HCT116 (cell line): ENCODE measurements at regions not wholly inside any gene's neighbourhood (a gene's known extent, or its start where the extent isn't known, plus 50 kb on each side); places are given as distances from the start of the nearest gene placed in this dataset.

Experiments used
- ATAC-seq: fragments of 200-7000 bp; cut with Tn5 transposase; 2 replicates; pipeline ENCODE4 v1.9.1; 2020; ENCODE audit warnings: mild to moderate bottlenecking, moderate library complexity
- BruUV-seq: library from RNA; stranded (reverse); fragments of 400-500 nt; replicated peaks from 2 replicates; lab custom pipeline; 2021; lab: Mats Ljungman, UMichigan
- CTCF ChIA-PET: fragments of 300-600 bp; sonication (Branson Sonifier 250); formaldehyde crosslinking; loops from one replicate; lab custom pipeline; 2021; ENCODE audit warnings: antibody characterized with exemption; lab: Charles Lee
- POLR2A ChIA-PET: fragments of 300-600, 350-600 bp; sonication (Branson Sonifier 250); formaldehyde crosslinking; loops from one replicate; lab custom pipeline; 2021; ENCODE audit warnings: antibody characterized with exemption; lab: Charles Lee
- RAD21 ChIA-PET, 2 experiments: fragments of 300-600 bp; sonication (Branson Sonifier 250); formaldehyde crosslinking; loops; one replicate each; lab custom pipeline; 2023; ENCODE audit warnings: low total read pairs in 2 of 2; ENCODE audit not compliant: uncharacterized antibody in 2 of 2, unreplicated experiment in 2 of 2, low non-redundant PET in 1 of 2; lab: Charles Lee
- DNase-seq: peaks from one replicate; pipeline ENCODE4 v3.0.0-alpha.2; 2010; ENCODE audit warnings: low read depth, low spot score
- H2AFZ ChIP-seq: fragments of 200-600 bp; shearing (Covaris generic), sonication (generic); 2 replicates; pipeline ENCODE4 v1.6.1; 2017; ENCODE audit warnings: low read depth, mixed run types, mixed read lengths, antibody characterized with exemption, low read length; ENCODE audit not compliant: poor library complexity, severe bottlenecking
- H3K27ac ChIP-seq: 2 replicates; pipeline ENCODE4 v1.5.1; 2012; ENCODE audit warnings: low read depth, low read length
- H3K27me3 ChIP-seq: fragments of 200-600 bp; sonication (generic); 2 replicates; pipeline ENCODE4 v1.6.1; 2016; ENCODE audit warnings: mixed run types, low read length, mixed read lengths; ENCODE audit not compliant: insufficient read depth
- H3K36me3 ChIP-seq, 2 experiments: fragments of 200-500 bp in 1 of 2; fragments of 200-600 bp in 1 of 2; sonication (Bioruptor generic) in 1 of 2; sonication (generic) in 1 of 2; 2 replicates each; pipeline versions ENCODE4 v1.5.1 to v1.6.1; 2014 to 2016; ENCODE audit warnings: low read length in 2 of 2, inconsistent platforms in 1 of 2, mixed read lengths in 1 of 2, mixed run types in 1 of 2; ENCODE audit not compliant: insufficient read depth in 2 of 2, control insufficient read depth in 1 of 2
- H3K4me1 ChIP-seq, 2 experiments: fragments of 200-600 bp in 1 of 2; sonication (generic) in 1 of 2; 2 replicates each; pipeline versions ENCODE4 v1.5.1 to v1.6.1; 2012 to 2017; ENCODE audit warnings: low read length in 2 of 2, inconsistent platforms in 1 of 2, mild to moderate bottlenecking in 1 of 2, mixed read lengths in 1 of 2, mixed run types in 1 of 2, moderate library complexity in 1 of 2; ENCODE audit not compliant: insufficient read depth in 2 of 2, control insufficient read depth in 1 of 2
- H3K4me2 ChIP-seq: fragments of 200-600 bp; sonication (generic); 2 replicates; pipeline ENCODE4 v1.6.1; 2017; ENCODE audit warnings: mixed run types, low read length, mixed read lengths
- H3K4me3 ChIP-seq, 2 experiments: fragments of 200-600 bp in 1 of 2; sonication (generic) in 1 of 2; replicated peaks in 1 of 2; 2 replicates each; pipeline ENCODE4 v1.5.1; 2011 to 2016; ENCODE audit warnings: low read length in 2 of 2, control low read depth in 1 of 2, low read depth in 1 of 2, mild to moderate bottlenecking in 1 of 2, mixed read lengths in 1 of 2, mixed run types in 1 of 2
- H3K79me2 ChIP-seq: fragments of 200-600 bp; sonication (generic); 2 replicates; pipeline ENCODE4 v1.6.1; 2017; ENCODE audit warnings: mild to moderate bottlenecking, mixed run types, low read length, moderate library complexity, mixed read lengths; ENCODE audit not compliant: insufficient read depth
- H3K9ac ChIP-seq: fragments of 200-600 bp; sonication (generic); 2 replicates; pipeline ENCODE4 v1.6.1; 2016; ENCODE audit warnings: low read length, mixed read lengths
- H3K9me2 ChIP-seq: fragments of 200-600 bp; sonication (generic), shearing (Covaris generic); 2 replicates; pipeline ENCODE4 v1.6.1; 2017; ENCODE audit warnings: mixed run types, mild to moderate bottlenecking, moderate library complexity; ENCODE audit not compliant: insufficient read depth
- H3K9me3 ChIP-seq, 2 experiments: fragments of 200-500 bp in 1 of 2; fragments of 200-600 bp in 1 of 2; sonication (Bioruptor generic) in 1 of 2; sonication (generic) in 1 of 2; 2 replicates each; pipeline ENCODE4 v1.6.1; 2014 to 2017; ENCODE audit warnings: low read length in 2 of 2, mixed read lengths in 2 of 2, inconsistent platforms in 1 of 2, low read depth in 1 of 2, mild to moderate bottlenecking in 1 of 2, mixed run types in 1 of 2, moderate library complexity in 1 of 2; ENCODE audit not compliant: control insufficient read depth in 1 of 2, insufficient read depth in 1 of 2
- H4K20me1 ChIP-seq: fragments of 200-600 bp; sonication (generic), shearing (Covaris generic); 2 replicates; pipeline ENCODE4 v1.6.1; 2017; ENCODE audit warnings: mixed run types, mild to moderate bottlenecking, moderate library complexity; ENCODE audit not compliant: insufficient read depth
- CEBPB ChIP-seq: IDR thresholded peaks from 2 replicates; pipeline ENCODE4 v1.6.1; 2012; ENCODE audit warnings: low read depth
- ELF1 ChIP-seq: IDR thresholded peaks from 2 replicates; pipeline ENCODE4 v1.6.1; 2012; ENCODE audit warnings: low read depth, borderline replicate concordance
- EZH2 ChIP-seq: fragments of 200-600 bp; sonication (generic); IDR thresholded peaks from 2 replicates; pipeline ENCODE4 v1.6.1; 2017; ENCODE audit warnings: antibody characterized with exemption, mixed run types
- EZH2phosphoT487 ChIP-seq: fragments of 200-600 bp; IDR thresholded peaks from 2 replicates; pipeline ENCODE4 v1.6.1; 2018; ENCODE audit warnings: antibody characterized with exemption, borderline replicate concordance
- FOSL1 ChIP-seq: IDR thresholded peaks from 2 replicates; pipeline ENCODE4 v1.6.1; 2012; ENCODE audit warnings: low read depth
- JUND ChIP-seq: IDR thresholded peaks from 2 replicates; pipeline ENCODE4 v1.6.1; 2012
- RAD21 ChIP-seq: IDR thresholded peaks from 2 replicates; pipeline ENCODE4 v1.6.1; 2012; ENCODE audit warnings: low read depth, mild to moderate bottlenecking
- SP1 ChIP-seq: IDR thresholded peaks from 2 replicates; pipeline ENCODE4 v1.6.1; 2012; ENCODE audit warnings: low read depth
- SRF ChIP-seq: IDR thresholded peaks from 2 replicates; pipeline ENCODE4 v1.6.1; 2012; ENCODE audit warnings: low read depth
- TCF7L2 ChIP-seq: IDR thresholded peaks from 2 replicates; pipeline ENCODE4 v1.7.0; 2011; ENCODE audit warnings: borderline replicate concordance, inconsistent platforms; ENCODE audit not compliant: insufficient read depth, insufficient read length; ENCODE audit errors: extremely low read depth
- ZFX ChIP-seq: fragments of 450-650 bp; IDR thresholded peaks from 2 replicates; pipeline ENCODE4 v1.6.1; 2017
- ZNF274 ChIP-seq: fragments of 200-500 bp; sonication (Bioruptor generic); IDR thresholded peaks from 2 replicates; pipeline ENCODE4 v1.6.1; 2014; ENCODE audit warnings: mild to moderate bottlenecking, low read depth, low read length, inconsistent platforms
- intact Hi-C: fragments of 100-400 bp; cut with micrococcal nuclease; formaldehyde crosslinking; loops from 2 replicates; pipeline ENCODE4 v1.10.0; 2022
- TF ChIP-seq, protein P1 (sequence below), 3 experiments: fragments of 200-600 bp in 1 of 3; sonication (generic) in 1 of 3; IDR thresholded peaks in 2 of 3; conservative IDR thresholded peaks in 1 of 3; 2 replicates each; pipeline ENCODE4 v1.5.1; 2012 to 2017; ENCODE audit warnings: low read depth in 2 of 3, low read length in 2 of 3, antibody characterized with exemption in 1 of 3, borderline replicate concordance in 1 of 3, control low read depth in 1 of 3, mild to moderate bottlenecking in 1 of 3, mixed read lengths in 1 of 3, mixed run types in 1 of 3, moderate library complexity in 1 of 3; ENCODE audit not compliant: insufficient read depth in 1 of 3
- TF ChIP-seq, protein P2 (sequence below): IDR thresholded peaks from 2 replicates; pipeline ENCODE4 v1.6.1; 2011; ENCODE audit warnings: mild to moderate bottlenecking, low read length, moderate library complexity; ENCODE audit not compliant: insufficient replicate concordance; ENCODE audit errors: extremely low read depth
- TF ChIP-seq, protein P3 (sequence below): IDR thresholded peaks from 2 replicates; pipeline ENCODE4 v1.6.1; 2012; ENCODE audit warnings: low read depth

DNA sequence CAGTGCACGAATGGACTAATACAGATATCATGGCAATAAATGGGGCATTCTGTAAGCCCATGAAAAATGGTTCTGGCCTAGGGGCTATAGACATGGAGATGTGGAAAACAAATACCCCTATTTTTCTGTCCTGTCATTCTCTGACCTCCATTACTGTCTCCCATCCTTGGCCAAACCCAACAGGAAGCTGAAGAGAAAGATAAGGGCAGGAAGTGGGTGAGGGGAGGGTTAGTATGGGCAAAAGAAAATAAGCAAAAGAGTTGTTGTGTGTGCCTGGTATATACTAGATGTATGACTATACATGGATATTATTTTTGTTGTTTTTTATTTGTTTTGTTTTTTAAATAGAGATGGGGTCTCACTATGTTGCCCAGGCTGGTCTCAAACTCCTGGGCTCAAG, 339.3 kb downstream of the PCNX1 start:
- CTCF ChIA-PET = no interaction called here
- Histone ChIP-seq H3K4me1 (no peaks in the 10 kb centered on the region), H3K36me3 (no peaks in the 10 kb centered on the region), H3K27me3 (no peaks in the 10 kb centered on the region), H3K4me3 (no peak overlapping the region), H4K20me1 (no peaks in the 10 kb centered on the region), H3K27ac (no peak overlapping the region), H2AFZ (no peak overlapping the region), H3K9ac (no peak overlapping the region), H3K79me2 (no peaks in the 10 kb centered on the region), H3K9me2 (no peaks in the 10 kb centered on the region), H3K4me2 (no peak overlapping the region), H3K9me3 (no peaks in the 10 kb centered on the region)
- no peak for TF ChIP-seq EZH2
- RAD21 ChIA-PET = no interaction called here
- no peak for DNase-seq
- intact Hi-C loops = no loop called here
- no peak for ATAC-seq
- POLR2A ChIA-PET = no interaction called here
- BruUV-seq = no TSS peak

DNA sequence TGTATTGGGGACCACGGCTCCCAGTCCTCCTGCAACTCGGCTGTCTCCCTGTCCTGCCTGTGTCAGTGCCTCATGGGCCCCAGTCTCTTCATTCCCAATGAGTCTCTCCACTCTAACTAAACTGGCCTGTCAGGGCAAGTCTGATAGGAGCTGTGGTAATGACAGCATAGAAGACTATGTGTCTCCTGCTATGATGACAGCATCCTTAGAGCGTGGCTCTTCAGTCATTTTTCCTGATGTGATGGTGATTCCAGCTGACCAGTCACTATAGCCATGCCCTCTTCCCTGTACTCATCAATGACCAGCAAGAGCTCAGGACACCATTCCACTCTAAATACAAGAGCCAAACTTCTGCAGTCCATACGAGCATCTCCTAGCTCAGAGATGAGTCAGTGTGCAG, 339.8 kb downstream of the PCNX1 start:
- Histone ChIP-seq H3K9me3 (no peaks in the 10 kb centered on the region), H3K27ac (no peak overlapping the region), H3K4me1 (no peaks in the 10 kb centered on the region), H3K9me2 (no peaks in the 10 kb centered on the region), H2AFZ (no peak overlapping the region), H3K36me3 (no peaks in the 10 kb centered on the region), H3K79me2 (no peaks in the 10 kb centered on the region), H3K27me3 (no peaks in the 10 kb centered on the region), H3K4me3 (no peak overlapping the region), H3K9ac (no peak overlapping the region), H4K20me1 (no peaks in the 10 kb centered on the region), H3K4me2 (no peak overlapping the region)
- ATAC-seq (no peak), DNase-seq (no peak)
- no TSS peak for BruUV-seq
- RAD21 ChIA-PET = no interaction called here
- CTCF ChIA-PET = no interaction called here
- intact Hi-C loops = no loop called here
- POLR2A ChIA-PET = no interaction called here
- no peak for TF ChIP-seq TCF7L2
- no peak for TF ChIP-seq FOSL1
- TF ChIP-seq, protein P1, sequence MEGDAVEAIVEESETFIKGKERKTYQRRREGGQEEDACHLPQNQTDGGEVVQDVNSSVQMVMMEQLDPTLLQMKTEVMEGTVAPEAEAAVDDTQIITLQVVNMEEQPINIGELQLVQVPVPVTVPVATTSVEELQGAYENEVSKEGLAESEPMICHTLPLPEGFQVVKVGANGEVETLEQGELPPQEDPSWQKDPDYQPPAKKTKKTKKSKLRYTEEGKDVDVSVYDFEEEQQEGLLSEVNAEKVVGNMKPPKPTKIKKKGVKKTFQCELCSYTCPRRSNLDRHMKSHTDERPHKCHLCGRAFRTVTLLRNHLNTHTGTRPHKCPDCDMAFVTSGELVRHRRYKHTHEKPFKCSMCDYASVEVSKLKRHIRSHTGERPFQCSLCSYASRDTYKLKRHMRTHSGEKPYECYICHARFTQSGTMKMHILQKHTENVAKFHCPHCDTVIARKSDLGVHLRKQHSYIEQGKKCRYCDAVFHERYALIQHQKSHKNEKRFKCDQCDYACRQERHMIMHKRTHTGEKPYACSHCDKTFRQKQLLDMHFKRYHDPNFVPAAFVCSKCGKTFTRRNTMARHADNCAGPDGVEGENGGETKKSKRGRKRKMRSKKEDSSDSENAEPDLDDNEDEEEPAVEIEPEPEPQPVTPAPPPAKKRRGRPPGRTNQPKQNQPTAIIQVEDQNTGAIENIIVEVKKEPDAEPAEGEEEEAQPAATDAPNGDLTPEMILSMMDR (IDR thresholded peaks at IDR 0.05 in 2 of 3, conservative IDR thresholded peaks at IDR 0.05 in 1 of 3; ENCODE audit: borderline replicate concordance in 1 of 3, insufficient read depth in 1 of 3, low read depth in 2 of 3, low read length in 2 of 3) = no peak
- no peak for TF ChIP-seq RAD21
- no peak for TF ChIP-seq ZNF274
- no peak for TF ChIP-seq SRF
- TF ChIP-seq CEBPB = no peak
- no peak for TF ChIP-seq EZH2phosphoT487
- no peak for TF ChIP-seq JUND
- no peak for TF ChIP-seq ZFX
- no peak for TF ChIP-seq ELF1
- TF ChIP-seq, protein P2, sequence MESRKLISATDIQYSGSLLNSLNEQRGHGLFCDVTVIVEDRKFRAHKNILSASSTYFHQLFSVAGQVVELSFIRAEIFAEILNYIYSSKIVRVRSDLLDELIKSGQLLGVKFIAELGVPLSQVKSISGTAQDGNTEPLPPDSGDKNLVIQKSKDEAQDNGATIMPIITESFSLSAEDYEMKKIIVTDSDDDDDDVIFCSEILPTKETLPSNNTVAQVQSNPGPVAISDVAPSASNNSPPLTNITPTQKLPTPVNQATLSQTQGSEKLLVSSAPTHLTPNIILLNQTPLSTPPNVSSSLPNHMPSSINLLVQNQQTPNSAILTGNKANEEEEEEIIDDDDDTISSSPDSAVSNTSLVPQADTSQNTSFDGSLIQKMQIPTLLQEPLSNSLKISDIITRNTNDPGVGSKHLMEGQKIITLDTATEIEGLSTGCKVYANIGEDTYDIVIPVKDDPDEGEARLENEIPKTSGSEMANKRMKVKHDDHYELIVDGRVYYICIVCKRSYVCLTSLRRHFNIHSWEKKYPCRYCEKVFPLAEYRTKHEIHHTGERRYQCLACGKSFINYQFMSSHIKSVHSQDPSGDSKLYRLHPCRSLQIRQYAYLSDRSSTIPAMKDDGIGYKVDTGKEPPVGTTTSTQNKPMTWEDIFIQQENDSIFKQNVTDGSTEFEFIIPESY = no peak
- no peak for TF ChIP-seq SP1
- TF ChIP-seq, protein P3, sequence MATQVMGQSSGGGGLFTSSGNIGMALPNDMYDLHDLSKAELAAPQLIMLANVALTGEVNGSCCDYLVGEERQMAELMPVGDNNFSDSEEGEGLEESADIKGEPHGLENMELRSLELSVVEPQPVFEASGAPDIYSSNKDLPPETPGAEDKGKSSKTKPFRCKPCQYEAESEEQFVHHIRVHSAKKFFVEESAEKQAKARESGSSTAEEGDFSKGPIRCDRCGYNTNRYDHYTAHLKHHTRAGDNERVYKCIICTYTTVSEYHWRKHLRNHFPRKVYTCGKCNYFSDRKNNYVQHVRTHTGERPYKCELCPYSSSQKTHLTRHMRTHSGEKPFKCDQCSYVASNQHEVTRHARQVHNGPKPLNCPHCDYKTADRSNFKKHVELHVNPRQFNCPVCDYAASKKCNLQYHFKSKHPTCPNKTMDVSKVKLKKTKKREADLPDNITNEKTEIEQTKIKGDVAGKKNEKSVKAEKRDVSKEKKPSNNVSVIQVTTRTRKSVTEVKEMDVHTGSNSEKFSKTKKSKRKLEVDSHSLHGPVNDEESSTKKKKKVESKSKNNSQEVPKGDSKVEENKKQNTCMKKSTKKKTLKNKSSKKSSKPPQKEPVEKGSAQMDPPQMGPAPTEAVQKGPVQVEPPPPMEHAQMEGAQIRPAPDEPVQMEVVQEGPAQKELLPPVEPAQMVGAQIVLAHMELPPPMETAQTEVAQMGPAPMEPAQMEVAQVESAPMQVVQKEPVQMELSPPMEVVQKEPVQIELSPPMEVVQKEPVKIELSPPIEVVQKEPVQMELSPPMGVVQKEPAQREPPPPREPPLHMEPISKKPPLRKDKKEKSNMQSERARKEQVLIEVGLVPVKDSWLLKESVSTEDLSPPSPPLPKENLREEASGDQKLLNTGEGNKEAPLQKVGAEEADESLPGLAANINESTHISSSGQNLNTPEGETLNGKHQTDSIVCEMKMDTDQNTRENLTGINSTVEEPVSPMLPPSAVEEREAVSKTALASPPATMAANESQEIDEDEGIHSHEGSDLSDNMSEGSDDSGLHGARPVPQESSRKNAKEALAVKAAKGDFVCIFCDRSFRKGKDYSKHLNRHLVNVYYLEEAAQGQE = no peak
